Muscle layer of colon (tissue), 2 donors: ENCODE measurements at regions not wholly inside any gene's neighbourhood (a gene's known extent, or its start where the extent isn't known, plus 50 kb on each side); places are given as distances from the start of the nearest gene placed in this dataset.
"Not testable (repeated sequence)": the region's sequence is repeated elsewhere in the genome, so short reads cannot be mapped to it uniquely, and the experiment has no call there.

Experiments used
- H3K27ac ChIP-seq: one replicate; pipeline ENCODE4 v1.7.0; 2013; ENCODE audit warnings: low read depth, mild to moderate bottlenecking, low read length, moderate library complexity
- H3K27me3 ChIP-seq, 2 donors: one replicate each; pipeline ENCODE4 v1.7.0; 2013; ENCODE audit warnings: low read length in 2 of 2, mild to moderate bottlenecking in 2 of 2; ENCODE audit not compliant: insufficient read depth in 2 of 2, control insufficient read depth in 1 of 2
- H3K36me3 ChIP-seq: one replicate; pipeline ENCODE4 v1.7.0; 2013; ENCODE audit warnings: mild to moderate bottlenecking, low read length; ENCODE audit not compliant: insufficient read depth
- H3K4me1 ChIP-seq: one replicate; pipeline ENCODE4 v1.7.0; 2013; ENCODE audit warnings: mild to moderate bottlenecking, low read length; ENCODE audit not compliant: insufficient read depth
- H3K4me3 ChIP-seq, 2 donors: one replicate each; pipeline ENCODE4 v1.7.0; 2013; ENCODE audit warnings: low read length in 2 of 2, low read depth in 1 of 2, mild to moderate bottlenecking in 1 of 2, moderate library complexity in 1 of 2
- H3K9ac ChIP-seq: one replicate; pipeline ENCODE4 v1.7.0; 2013; ENCODE audit warnings: low read length
- H3K9me3 ChIP-seq: one replicate; pipeline ENCODE4 v1.7.0; 2013; ENCODE audit warnings: mild to moderate bottlenecking, low read length
- donor health status: abdominal sarcoma.
- donor health status: Adenocarcinoma of cecum.

GRCh38 chr3:103513003-103513402 is 1078.2 kb downstream of the ZPLD1 start:
- H3K36me3 ChIP-seq = no peaks in the 10 kb centered on the region
- no peaks in the 10 kb centered on the region for H3K27me3 ChIP-seq
- H3K4me1 ChIP-seq = no peaks in the 10 kb centered on the region
- H3K9me3 ChIP-seq = no peaks in the 10 kb centered on the region
- no peak overlapping the region for H3K9ac ChIP-seq
- no peak overlapping the region for H3K4me3 ChIP-seq
- no peak overlapping the region for H3K27ac ChIP-seq

GRCh38 chr3:103515116-103515515 is 1080.3 kb downstream of the ZPLD1 start:
- Histone ChIP-seq H3K4me3 (no peak overlapping the region), H3K9ac (no peak overlapping the region), H3K36me3 (no peaks in the 10 kb centered on the region), H3K4me1 (no peaks in the 10 kb centered on the region), H3K9me3 (no peaks in the 10 kb centered on the region), H3K27ac (no peak overlapping the region), H3K27me3 (no peaks in the 10 kb centered on the region)

- Histone ChIP-seq H3K27me3 (no peaks in the 10 kb centered on the region), H3K27ac (no peak overlapping the region), H3K36me3 (no peaks in the 10 kb centered on the region), H3K4me3 (no peak overlapping the region), H3K9ac (no peak overlapping the region), H3K4me1 (no peaks in the 10 kb centered on the region), H3K9me3 (no peaks in the 10 kb centered on the region)
Observed at GRCh38 chr3:103516950-103517349, 1082.1 kb downstream of the ZPLD1 start.

- not testable (repeated sequence) for H3K27me3 ChIP-seq, H3K4me1 ChIP-seq
Observed at GRCh38 chr3:103531327-103531726, 1096.5 kb downstream of the ZPLD1 start.

GRCh38 chr3:103532986-103533385 is 1098.2 kb downstream of the ZPLD1 start:
- Histone ChIP-seq H3K4me3 (no peak overlapping the region), H3K36me3 (no peaks in the 10 kb centered on the region), H3K9ac (no peak overlapping the region), H3K27ac (no peak overlapping the region), H3K27me3 (no peaks in the 10 kb centered on the region), H3K9me3 (no peaks in the 10 kb centered on the region), H3K4me1 (no peaks in the 10 kb centered on the region)

More at GRCh38 chr3:103531327-103531726, 1096.5 kb downstream of the ZPLD1 start:
- H3K9ac ChIP-seq, H3K4me3 ChIP-seq, H3K9me3 ChIP-seq, H3K27ac ChIP-seq, H3K36me3 ChIP-seq: not testable (repeated sequence)

GRCh38 chr3:103554451-103554850 is 1119.6 kb downstream of the ZPLD1 start:
- no peak overlapping the region for H3K9ac ChIP-seq
- no peaks in the 10 kb centered on the region for H3K9me3 ChIP-seq
- H3K36me3 ChIP-seq = no peaks in the 10 kb centered on the region
- no peaks in the 10 kb centered on the region for H3K4me1 ChIP-seq
- no peak overlapping the region for H3K4me3 ChIP-seq
- no peak overlapping the region for H3K27ac ChIP-seq
- no peaks in the 10 kb centered on the region for H3K27me3 ChIP-seq

- not testable (repeated sequence) for H3K9ac ChIP-seq, H3K27me3 ChIP-seq, H3K4me3 ChIP-seq, H3K9me3 ChIP-seq, H3K27ac ChIP-seq, H3K36me3 ChIP-seq, H3K4me1 ChIP-seq
Observed at GRCh38 chr3:103564116-103564515, 1129.3 kb downstream of the ZPLD1 start.

GRCh38 chr3:103585809-103586208 is 1151.0 kb downstream of the ZPLD1 start:
- Histone ChIP-seq H3K9ac (no peak overlapping the region), H3K4me1 (no peaks in the 10 kb centered on the region), H3K36me3 (no peaks in the 10 kb centered on the region), H3K9me3 (no peaks in the 10 kb centered on the region), H3K27ac (no peak overlapping the region), H3K27me3 (no peaks in the 10 kb centered on the region), H3K4me3 (no peak overlapping the region)

GRCh38 chr3:103589770-103590169 is 1155.0 kb downstream of the ZPLD1 start:
- no peak overlapping the region for H3K9ac ChIP-seq

GRCh38 chr3:103600844-103601243 is 1166.0 kb downstream of the ZPLD1 start:
- H3K4me3 ChIP-seq = no peak overlapping the region
- no peaks in the 10 kb centered on the region for H3K27me3 ChIP-seq
- H3K36me3 ChIP-seq = no peaks in the 10 kb centered on the region
- no peak overlapping the region for H3K9ac ChIP-seq
- no peaks in the 10 kb centered on the region for H3K4me1 ChIP-seq
- no peaks in the 10 kb centered on the region for H3K9me3 ChIP-seq
- no peak overlapping the region for H3K27ac ChIP-seq

More at GRCh38 chr3:103589770-103590169, 1155.0 kb downstream of the ZPLD1 start:
- H3K4me1 ChIP-seq = no peaks in the 10 kb centered on the region
- H3K27me3 ChIP-seq = no peaks in the 10 kb centered on the region
- H3K4me3 ChIP-seq = no peak overlapping the region
- no peaks in the 10 kb centered on the region for H3K36me3 ChIP-seq
- H3K27ac ChIP-seq = no peak overlapping the region
- H3K9me3 ChIP-seq = no peaks in the 10 kb centered on the region

GRCh38 chr3:103601666-103602065 is 1166.9 kb downstream of the ZPLD1 start:
- H3K36me3 ChIP-seq = no peaks in the 10 kb centered on the region
- no peak overlapping the region for H3K27ac ChIP-seq
- H3K4me1 ChIP-seq = no peaks in the 10 kb centered on the region
- no peak overlapping the region for H3K4me3 ChIP-seq
- no peaks in the 10 kb centered on the region for H3K9me3 ChIP-seq
- no peaks in the 10 kb centered on the region for H3K27me3 ChIP-seq
- H3K9ac ChIP-seq = no peak overlapping the region

- Histone ChIP-seq H3K36me3 (no peaks in the 10 kb centered on the region), H3K27me3 (no peaks in the 10 kb centered on the region), H3K4me1 (no peaks in the 10 kb centered on the region), H3K9ac (no peak overlapping the region), H3K27ac (no peak overlapping the region), H3K9me3 (no peaks in the 10 kb centered on the region), H3K4me3 (no peak overlapping the region)
Observed at GRCh38 chr3:103609472-103609871, 1174.7 kb downstream of the ZPLD1 start.
